Stimulated activated CD4-positive, alpha-beta T cell treated with anti-CD3 and anti-CD28 coated beads, Interleukin-2, amount 100 ng/mL, for 48 hours (primary cell): ENCODE measurements at regions not wholly inside any gene's neighbourhood (a gene's known extent, or its start where the extent isn't known, plus 50 kb on each side); places are given as distances from the start of the nearest gene placed in this dataset.

Experiments used
- DNase-seq, 2 donors: peaks; one replicate each; pipeline ENCODE4 v3.0.0-alpha.2; 2020

GRCh38 chr9:99594056-99594780, 227.5 kb upstream of the NR4A3 start:
- no peak for DNase-seq

GRCh38 chr9:99595796-99596195, 225.9 kb upstream of the NR4A3 start:
- no peak for DNase-seq

GRCh38 chr9:99601571-99602111, 220.0 kb upstream of the NR4A3 start:
- no peak for DNase-seq

- DNase-seq = no peak
Observed at GRCh38 chr9:99602854-99603253, 218.8 kb upstream of the NR4A3 start.

GRCh38 chr9:99605016-99605743, 216.5 kb upstream of the NR4A3 start:
- DNase-seq = no peak

- DNase-seq = no peak
Observed at GRCh38 chr9:99606296-99606695, 215.4 kb upstream of the NR4A3 start.

- DNase-seq = no peak
Observed at GRCh38 chr9:99606957-99607356, 214.7 kb upstream of the NR4A3 start.

- no peak for DNase-seq
Observed at GRCh38 chr9:99607842-99608448, 213.7 kb upstream of the NR4A3 start.

- no peak for DNase-seq
Observed at GRCh38 chr9:99614341-99614740, 207.3 kb upstream of the NR4A3 start.

- DNase-seq = no peak
Observed at GRCh38 chr9:99621040-99621439, 200.6 kb upstream of the NR4A3 start.

- no peak for DNase-seq
Observed at GRCh38 chr9:99622679-99623078, 199.0 kb upstream of the NR4A3 start.

- no peak for DNase-seq
Observed at GRCh38 chr9:99623780-99624364, 197.8 kb upstream of the NR4A3 start.

- no peak for DNase-seq
Observed at GRCh38 chr9:99624499-99625233, 197.0 kb upstream of the NR4A3 start.

- no peak for DNase-seq
Observed at GRCh38 chr9:99626426-99626825, 195.3 kb upstream of the NR4A3 start.

- DNase-seq = no peak
Observed at GRCh38 chr9:99628285-99628684, 193.4 kb upstream of the NR4A3 start.

GRCh38 chr9:99628849-99629620, 192.7 kb upstream of the NR4A3 start:
- no peak for DNase-seq

GRCh38 chr9:99632349-99633038, 189.2 kb upstream of the NR4A3 start:
- DNase-seq = no peak

- DNase-seq = no peak
Observed at GRCh38 chr9:99633265-99633664, 188.4 kb upstream of the NR4A3 start.

GRCh38 chr9:99634186-99634585, 187.5 kb upstream of the NR4A3 start:
- DNase-seq = no peak

- no peak for DNase-seq
Observed at GRCh38 chr9:99635032-99635431, 186.7 kb upstream of the NR4A3 start.

GRCh38 chr9:99637641-99638040, 184.0 kb upstream of the NR4A3 start:
- no peak for DNase-seq
